GM21528 (cell line): ENCODE measurements at regions not wholly inside any gene's neighbourhood (a gene's known extent, or its start where the extent isn't known, plus 50 kb on each side); places are given as distances from the start of the nearest gene placed in this dataset.
"Not testable (repeated sequence)": the region's sequence is repeated elsewhere in the genome, so short reads cannot be mapped to it uniquely, and the experiment has no call there.

Experiments
- ATAC-seq: cut with Tn5 transposase; IDR thresholded peaks from one replicate; pipeline ENCODE4 v1.9.1; 2021; ENCODE audit warnings: mild to moderate bottlenecking, moderate library complexity; ENCODE audit not compliant: unreplicated experiment, low FRiP score

DNA sequence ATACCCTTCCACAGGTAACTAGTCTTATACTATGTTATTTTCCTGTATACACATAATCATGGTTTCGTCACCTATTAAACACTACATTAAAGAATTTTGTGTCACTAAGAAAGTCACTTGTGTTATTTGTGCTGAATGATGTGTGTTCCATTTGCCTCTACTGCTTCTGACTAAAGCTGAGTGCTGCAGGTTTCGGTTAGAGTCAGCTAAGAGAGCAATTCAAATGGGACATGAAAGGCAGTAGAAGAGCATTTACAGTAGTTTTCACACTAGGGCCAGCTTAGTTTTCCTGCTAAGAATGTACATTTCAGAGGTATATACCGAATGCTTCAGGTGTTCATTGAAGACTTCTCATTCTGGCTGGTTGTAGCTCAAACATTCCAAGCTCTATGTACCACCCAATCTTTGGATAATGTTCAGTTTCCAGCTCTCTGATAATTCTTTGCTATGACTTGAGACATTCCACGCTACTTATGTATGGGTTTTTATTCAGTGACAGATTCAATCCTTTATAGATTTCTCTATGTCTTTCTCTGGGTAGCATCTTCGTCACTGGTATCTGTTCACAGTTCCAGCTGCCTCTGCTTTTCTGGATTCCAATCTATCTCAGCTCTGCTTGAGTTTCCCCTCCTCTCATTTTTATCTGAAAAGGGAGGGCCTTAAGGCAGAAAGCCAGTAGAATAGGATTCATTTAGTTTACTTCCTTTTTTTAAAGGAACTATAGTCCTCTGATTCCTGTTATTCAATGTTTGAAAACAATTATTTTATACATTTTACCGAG is 164.4 kb downstream of the CXXC4 start:
- no peak for ATAC-seq

DNA sequence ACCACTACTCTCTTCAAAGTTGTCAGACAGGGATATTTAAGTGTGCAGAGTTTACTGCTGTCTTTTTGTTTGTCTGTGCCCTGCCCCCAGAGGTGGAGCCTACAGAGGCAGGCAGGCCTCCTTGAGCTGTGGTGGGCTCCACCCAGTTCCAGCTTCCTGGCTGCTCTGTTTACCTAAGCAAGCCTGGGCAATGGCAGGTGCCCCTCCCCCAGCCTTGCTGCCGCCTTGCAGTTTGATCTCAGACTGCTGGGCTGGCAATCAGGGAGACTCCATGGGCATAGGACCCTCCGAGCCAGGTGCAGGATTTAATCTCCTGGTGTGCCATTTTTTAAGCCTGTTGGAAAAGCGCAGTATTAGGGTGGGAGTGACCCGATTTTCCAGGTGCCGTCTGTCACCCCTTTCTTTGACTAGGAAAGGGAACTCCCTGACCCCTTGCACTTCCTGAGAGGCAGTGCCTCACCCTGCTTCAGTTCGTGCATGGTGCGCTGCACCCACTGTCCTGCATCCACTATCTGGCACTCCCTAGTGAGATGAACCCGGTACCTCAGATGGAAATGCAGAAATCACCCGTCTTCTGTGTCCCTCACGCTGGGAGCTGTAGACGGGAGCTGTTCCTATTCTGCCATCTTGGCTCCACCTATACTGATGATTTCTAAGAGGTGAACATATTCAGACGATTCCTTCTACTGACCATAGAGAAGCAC is 167.6 kb downstream of the CXXC4 start:
- ATAC-seq = not testable (repeated sequence)

DNA sequence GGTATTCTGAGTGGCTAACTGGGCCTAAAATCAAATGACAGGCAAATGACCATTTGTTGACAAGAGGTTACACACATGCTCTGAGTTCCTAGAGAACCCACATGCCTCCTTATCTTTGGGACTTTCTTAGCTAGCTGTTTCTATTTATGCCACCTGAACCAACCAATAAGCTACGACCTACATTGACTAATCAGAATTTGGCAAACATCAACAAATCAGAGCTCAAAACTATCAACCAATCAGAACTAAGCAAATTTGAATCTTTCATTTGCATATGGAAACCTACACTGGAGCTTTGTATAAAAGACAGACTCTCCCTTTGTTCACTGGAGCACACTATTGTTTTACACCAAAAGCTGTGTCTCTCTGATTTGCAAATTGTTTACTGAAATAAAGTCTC is 192.0 kb downstream of the CXXC4 start:
- ATAC-seq = no peak

DNA sequence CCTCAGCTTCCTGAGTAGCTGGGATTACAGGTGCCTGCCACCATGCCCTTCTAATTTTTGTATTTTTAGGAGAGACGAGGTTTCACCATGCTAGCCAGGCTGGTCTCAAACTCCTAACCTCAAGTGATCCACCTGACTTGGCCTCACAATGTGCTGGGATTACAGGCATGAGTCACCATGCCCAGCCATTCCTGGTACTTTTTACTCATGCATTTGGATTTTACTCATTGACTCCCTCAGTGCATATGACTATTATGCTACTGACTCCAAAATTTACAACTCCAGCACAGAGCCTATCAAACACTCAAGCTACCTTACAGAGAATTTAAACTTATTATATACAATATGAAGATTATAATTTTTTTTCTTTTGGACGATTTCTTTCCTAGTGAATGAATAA is 199.9 kb downstream of the CXXC4 start:
- ATAC-seq = no peak

DNA sequence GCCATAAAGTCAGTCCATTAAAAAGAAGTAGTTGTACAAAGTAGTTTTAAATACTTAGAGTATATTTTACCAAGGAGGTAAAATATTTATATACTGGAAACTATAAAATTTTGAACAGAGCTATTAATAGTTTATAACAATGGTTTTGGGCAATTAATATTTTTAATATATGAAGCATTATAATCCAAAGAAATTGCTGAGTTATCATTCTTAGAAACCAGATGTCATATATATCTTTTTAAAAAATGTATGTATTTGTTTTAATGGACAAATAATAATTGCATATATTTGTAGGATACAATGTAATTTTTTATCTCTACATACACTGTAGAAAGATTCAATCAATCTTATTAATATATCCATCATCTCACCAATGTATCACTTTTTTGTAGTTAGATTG is 207.8 kb downstream of the CXXC4 start:
- no peak for ATAC-seq

DNA sequence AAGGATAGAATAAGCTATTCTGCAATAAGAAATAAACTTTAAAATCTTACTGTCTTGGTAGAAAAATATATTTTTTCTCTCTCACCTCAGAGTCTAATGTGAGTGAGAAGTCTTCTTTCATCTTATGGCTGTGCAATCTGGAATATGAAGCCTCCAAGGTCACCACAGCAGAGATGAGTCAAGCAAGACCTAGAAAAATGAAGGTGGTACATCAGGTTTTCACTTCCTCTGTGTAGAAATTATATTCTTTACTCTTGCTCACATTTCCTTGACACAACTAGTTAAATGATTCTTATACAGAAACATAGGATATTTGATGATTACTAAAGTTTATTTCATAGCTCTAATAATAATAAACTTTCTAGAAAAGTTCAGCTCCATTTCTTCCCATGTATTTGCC is 211.4 kb downstream of the CXXC4 start:
- no peak for ATAC-seq

DNA sequence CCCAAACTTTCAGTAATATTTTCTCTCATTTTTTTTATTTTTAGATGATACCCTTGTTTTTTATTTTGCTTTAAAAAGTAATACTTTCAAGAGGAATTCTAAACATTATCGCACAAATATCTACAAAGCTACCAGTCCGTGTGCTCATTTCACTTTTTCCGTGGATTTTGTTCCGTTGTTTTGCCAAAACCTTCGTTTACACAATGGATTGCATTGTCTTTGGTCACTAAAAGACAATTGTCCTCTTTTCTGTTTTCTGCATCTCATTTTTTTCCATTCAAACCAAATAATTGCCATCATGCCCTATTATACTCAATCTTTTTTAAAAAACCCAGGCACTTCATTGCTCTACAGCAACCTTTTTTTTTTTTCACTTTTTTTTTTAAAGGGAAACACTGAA is 214.9 kb downstream of the CXXC4 start:
- no peak for ATAC-seq

DNA sequence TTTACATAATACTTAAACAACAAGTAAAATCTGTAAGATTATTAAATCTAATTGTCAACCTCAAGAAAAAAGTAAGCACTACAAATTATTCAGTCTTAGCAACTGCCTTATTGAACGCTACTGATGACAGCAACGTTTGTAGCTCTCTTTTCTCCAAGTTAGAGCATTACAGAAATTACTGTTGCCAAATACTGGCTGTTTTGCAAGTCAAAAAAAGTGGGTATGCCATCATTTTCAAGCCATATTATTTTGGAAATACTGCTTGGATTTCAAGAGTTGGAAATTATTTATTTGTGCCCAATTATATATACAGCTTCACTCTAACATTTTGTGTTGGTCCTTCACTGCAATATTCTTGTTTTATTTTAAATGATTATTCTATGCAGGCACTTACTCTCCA is 221.7 kb downstream of the CXXC4 start:
- no peak for ATAC-seq

DNA sequence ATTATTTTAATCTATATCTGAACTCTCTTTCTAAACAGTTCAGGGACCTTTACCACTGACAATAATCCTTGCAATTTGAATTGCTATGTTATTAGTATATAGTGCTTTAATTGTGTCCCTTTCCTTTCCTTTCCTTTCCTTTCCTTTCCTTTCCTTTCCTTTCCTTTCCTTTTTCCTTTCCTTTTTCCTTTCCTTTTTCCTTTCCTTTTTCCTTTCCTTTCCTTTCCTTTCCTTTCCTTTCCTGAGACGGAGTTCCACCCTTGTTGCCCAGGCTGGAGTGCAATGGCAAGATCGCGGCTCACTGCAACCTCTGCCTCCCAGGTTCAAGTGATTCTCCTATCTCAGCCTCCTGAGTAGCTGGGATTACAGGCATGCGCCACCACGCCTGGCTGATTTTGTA is 225.1 kb downstream of the CXXC4 start:
- ATAC-seq = not testable (repeated sequence)

DNA sequence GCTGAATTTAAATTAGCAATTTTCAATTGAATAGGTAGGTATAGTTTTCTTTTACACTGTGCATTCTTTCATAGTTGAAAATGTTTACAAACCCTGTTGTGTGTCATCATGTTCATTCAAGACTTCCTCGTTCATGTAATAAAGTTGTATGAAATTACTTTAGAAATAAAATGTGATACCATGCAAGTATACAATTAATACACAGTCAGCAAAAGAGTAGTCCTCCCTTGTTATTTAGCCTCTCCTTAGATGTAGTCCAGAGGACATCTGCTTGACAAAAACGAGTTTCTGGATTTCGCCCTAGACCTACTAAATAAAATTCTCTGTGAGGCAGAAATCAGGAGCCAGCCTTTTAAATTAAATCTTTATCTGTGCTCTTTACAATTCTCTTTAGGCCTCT is 231.6 kb downstream of the CXXC4 start:
- no peak for ATAC-seq

DNA sequence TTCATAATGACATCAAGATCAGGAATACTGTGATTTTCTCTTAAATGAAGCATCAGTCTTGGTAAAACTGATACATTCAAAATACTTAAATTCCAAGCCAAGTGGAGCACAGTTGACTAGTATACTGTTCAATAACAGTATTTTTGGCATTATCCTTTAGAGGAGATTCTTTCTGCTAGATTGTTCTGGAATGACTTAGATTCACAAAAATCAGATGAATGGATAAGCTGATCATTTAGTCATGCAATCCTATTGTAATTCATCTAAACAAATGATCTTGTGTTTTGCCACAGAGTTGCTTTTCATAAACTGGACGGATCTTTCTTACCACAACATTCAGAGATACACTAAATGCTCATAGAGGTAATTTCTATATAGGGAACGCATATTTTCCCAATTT is 232.0 kb downstream of the CXXC4 start:
- no peak for ATAC-seq

DNA sequence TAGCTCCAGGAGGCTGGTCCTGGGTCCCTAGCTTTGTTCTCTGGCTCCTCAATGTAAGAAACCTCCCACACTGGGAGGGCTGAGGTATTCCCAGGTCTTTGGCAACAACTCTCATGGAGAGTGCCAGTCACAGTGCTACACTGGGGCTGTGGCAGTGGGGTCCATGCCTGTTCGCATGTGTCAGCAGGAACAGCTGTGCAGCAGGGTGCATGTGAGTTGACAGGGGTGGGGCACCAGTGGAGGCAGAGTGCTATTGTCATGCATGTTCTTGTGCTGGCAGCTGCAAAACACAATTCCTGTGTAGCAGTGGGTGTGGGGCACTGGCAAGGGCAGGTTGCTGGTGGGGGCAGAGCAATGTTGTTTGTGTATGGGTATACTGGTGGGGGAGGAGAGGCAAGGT is 246.0 kb downstream of the CXXC4 start:
- ATAC-seq = no peak

DNA sequence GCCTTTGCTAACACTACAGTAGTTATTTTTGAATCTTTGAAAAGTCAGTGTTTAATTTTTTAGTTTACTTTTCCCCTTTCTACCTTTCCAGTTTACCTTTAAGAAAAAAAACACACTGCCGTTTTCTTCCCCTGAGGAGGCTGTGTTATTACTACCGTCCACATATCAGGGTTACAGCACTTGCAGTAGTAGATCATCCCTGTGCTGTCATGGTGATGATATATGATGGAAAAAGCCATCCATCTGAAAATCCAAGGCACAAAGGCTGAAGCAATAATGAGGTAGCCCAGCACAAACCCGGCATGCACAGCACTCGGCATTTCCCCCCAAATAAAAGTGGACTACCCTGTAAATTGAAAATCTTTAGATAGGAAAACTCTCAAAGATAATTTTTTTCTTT is 258.7 kb downstream of the CXXC4 start:
- no peak for ATAC-seq

DNA sequence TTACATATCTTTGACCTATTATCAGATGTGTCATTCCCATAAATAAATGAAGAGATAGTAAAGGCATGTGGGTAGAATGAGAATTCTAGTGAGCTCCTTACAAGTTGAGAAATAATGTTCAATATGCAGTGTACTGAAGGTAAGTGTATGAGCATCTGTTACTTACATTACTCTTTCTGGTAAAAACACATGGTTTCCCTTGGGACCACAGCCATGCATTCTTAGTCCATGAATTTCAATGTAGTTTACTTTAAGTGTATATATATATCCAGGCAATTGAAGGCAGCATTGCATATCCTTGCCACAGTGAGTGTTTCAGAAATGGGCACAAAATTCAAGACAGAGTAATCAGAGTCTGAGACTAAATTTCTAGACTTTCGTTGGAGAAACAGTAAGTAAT is 277.2 kb downstream of the CXXC4 start:
- no peak for ATAC-seq

DNA sequence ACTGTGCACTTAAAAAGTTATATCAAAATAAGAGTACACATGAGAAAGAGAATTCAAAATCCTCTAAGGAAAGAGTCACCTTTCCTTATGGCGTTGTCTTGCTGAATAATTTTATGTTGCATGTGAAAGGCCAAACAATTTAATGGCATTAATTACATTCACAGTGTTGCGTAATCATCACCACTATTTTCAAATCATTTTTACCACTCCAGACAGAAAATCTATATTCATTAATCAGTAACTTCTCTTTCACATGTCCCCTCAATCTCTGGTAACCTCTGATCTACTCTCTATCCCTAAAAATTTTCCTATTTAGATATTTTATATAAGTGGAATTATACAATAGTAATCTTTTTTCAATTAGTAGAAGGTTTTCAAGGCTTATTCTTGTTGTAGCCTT is 283.0 kb downstream of the CXXC4 start:
- ATAC-seq = no peak

DNA sequence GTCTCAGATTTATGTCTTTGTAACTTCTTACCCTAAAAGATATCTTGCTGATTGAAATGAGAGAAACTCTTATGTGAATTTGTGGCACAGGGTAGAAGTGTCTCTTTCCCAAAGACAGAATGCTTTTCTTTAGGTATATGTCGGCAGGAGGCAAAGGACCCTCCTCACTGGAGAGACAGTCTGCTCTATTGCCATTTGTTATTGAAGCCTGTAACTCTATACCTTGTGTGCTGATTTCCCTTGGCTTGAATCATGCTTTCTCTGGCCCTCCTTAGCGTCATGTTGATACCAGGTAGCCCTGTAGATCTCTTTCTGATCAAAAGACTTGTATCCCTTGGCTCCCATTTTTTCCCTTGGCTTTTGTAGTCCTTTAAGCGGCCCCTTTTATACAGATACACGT is 284.3 kb downstream of the CXXC4 start:
- no peak for ATAC-seq

DNA sequence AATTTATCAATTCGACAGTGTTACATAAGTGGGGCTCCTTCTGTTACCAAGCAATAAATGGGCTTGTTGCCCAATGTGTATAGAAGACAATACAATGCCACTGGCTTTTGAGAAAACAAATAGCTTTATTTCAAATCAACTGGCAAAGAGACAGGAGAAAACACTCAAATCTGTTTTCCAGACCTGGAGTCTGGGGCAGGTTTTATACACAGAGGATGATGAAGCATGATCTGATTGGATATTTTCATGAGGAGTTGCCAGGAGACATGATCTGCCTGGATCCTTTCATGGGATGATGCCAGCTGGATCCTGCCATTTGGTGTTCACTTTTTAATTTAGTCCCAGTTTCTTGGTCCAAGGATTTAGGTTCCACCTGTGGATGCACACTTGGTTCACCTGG is 287.9 kb downstream of the CXXC4 start:
- no peak for ATAC-seq

DNA sequence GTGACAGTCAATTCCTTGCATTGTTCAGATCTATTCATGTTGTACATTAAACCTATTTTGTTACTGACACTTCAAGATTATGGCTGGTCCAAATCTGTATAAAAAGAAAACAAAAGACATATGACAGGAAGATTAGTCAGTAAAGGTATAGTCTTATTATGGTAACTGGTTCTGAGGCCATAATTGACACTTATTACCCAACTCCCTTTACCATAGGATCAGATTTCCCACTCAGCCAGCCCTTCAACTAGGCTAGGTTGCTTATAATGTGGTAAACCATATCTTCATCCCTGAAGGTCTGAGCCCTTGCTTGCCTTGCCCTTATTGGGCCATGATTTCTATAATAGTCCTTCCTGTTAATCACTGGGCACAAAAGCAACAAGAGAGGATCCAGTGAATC is 289.6 kb downstream of the CXXC4 start:
- no peak for ATAC-seq

DNA sequence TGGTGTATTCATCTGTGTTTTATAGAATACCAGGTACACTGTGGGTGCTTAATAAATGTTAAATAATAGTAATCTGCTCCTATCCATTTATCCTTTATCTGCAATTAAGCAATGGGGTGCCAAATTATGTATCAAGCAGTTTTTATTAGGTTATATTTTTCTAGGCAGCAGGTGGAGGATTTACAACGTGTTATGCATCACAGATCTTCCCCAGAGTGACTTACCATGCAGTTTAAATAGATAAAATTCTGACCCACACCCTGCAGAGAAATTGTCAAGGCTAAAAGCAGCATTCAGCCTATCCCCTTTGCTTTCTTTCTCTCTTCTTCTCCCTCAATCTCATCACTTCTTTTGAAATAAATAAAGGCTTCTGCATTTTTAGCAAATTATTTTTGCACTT is 306.4 kb downstream of the CXXC4 start:
- no peak for ATAC-seq

DNA sequence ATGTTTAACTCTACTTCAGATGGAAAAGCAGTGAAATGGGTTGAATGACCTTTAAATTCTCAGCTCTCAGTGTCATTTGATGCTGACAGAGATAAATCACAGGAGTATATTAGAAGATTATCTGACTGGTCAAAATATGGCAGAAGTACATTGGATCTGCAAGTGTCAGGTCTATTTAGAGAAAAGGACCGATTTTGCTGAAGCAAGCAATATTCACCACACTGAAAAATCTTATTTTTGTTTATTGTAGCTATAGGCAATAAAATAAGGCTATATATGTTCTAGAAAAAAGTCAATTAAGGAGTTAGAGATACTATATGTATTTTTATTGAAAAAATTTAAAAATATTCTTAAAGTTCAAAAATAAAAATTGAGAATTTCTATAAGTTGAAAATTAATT is 325.3 kb downstream of the CXXC4 start:
- no peak for ATAC-seq

DNA sequence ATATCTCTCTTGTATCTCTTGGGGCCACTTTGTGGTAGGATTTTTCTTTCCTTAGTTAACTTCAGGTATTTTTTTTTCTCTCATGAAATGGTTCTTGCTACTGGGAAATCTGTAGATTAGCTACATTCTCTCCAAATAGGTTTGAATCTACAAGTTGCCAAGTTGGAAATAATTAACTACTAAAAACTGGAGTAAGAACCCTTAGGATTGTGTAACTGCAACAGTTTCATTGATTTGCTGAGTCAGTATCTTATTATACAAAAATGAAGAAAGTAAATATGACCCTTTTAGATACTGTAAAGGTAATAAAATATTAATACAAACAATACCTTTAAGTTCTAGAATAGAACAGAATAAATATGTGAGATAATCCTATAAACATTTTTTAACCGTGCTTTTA is 327.9 kb downstream of the CXXC4 start:
- ATAC-seq = no peak

DNA sequence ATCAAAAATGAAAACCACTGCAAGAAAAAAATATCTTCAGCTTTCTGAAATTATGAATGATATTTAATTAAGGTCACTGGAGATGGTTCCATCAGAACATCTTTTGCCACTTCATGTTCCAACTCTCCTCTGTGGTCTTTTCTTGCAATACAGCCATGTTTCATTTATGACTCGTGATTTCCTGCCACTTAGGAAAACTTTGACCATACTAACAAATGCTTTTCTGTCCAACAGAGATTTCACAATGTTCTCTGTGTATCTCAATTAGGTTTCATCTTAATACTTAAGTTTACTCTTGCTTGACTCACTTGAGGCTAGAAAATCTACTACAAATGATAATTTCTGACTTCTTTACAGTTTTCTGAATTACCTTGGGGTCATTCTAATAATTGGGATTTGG is 330.9 kb downstream of the CXXC4 start:
- ATAC-seq = no peak
